ENCODE measurements at regions not wholly inside any gene's neighbourhood (a gene's known extent, or its start where the extent isn't known, plus 50 kb on each side); places are given as distances from the start of the nearest gene placed in this dataset.

DNA sequence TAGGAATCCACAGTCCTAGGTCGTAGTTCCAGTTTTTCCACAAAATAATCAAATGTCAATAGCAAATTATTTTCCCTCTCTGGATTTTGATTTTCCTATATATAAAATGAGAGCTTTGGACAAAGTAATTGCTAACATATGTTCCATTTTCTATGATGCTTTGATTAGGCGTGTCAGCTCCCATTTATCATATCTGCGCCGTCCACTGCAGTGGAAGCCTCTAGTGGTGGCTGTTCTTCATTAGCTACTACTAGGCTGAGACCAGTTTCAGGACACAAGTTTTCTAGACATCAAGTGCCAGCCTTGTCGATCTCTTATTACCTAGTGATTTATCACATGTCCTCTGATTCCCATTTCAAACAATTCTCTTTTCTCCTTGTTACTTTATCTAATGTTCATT, 271.5 kb downstream of the TUSC7 start:
- H3K27ac ChIP-seq (ENCODE audit: low read depth in 1 of 2, low read length in 1 of 2), result no peak overlapping the region
- H3K4me3 ChIP-seq, result no peak overlapping the region
- 81 to 89% methylated on average over 5 of the region's 5 CpGs for WGBS, 2 donors
- H3K27me3 ChIP-seq (ENCODE audit: control insufficient read depth in 3 of 3, insufficient read depth in 3 of 3, low read length in 2 of 3), result no peaks in the 10 kb centered on the region
- H3K9me3 ChIP-seq (ENCODE audit: control insufficient read depth in 4 of 4, insufficient read depth in 3 of 4, low read length in 3 of 4), result no peaks in the 10 kb centered on the region
- TF ChIP-seq, protein P1, sequence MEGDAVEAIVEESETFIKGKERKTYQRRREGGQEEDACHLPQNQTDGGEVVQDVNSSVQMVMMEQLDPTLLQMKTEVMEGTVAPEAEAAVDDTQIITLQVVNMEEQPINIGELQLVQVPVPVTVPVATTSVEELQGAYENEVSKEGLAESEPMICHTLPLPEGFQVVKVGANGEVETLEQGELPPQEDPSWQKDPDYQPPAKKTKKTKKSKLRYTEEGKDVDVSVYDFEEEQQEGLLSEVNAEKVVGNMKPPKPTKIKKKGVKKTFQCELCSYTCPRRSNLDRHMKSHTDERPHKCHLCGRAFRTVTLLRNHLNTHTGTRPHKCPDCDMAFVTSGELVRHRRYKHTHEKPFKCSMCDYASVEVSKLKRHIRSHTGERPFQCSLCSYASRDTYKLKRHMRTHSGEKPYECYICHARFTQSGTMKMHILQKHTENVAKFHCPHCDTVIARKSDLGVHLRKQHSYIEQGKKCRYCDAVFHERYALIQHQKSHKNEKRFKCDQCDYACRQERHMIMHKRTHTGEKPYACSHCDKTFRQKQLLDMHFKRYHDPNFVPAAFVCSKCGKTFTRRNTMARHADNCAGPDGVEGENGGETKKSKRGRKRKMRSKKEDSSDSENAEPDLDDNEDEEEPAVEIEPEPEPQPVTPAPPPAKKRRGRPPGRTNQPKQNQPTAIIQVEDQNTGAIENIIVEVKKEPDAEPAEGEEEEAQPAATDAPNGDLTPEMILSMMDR (IDR thresholded peaks at IDR 0.05; ENCODE audit: control extremely low read depth, extremely low read depth), result no peak
- H3K9ac ChIP-seq (ENCODE audit: insufficient read depth in 1 of 2, low read length in 2 of 2), result no peak overlapping the region
- peaks cover 0 to 5% (median 0%) of the 10 kb centered on the region in 5 donors for H3K4me1 ChIP-seq (ENCODE audit: control insufficient read depth in 5 of 5, insufficient read depth in 5 of 5, low read length in 5 of 5)
- no peaks in the 10 kb centered on the region for H3K36me3 ChIP-seq (ENCODE audit: control insufficient read depth in 4 of 4, insufficient read depth in 4 of 4, low read length in 4 of 4)
- DNase-seq (no peak), ATAC-seq (ENCODE audit: insufficient read depth, low FRiP score) (no peak)

- H3K4me3 ChIP-seq, result no peak overlapping the region
- H3K27me3 ChIP-seq (ENCODE audit: control insufficient read depth in 3 of 3, insufficient read depth in 3 of 3, low read length in 2 of 3), result no peaks in the 10 kb centered on the region
- peaks cover 0 to 5% (median 0%) of the 10 kb centered on the region in 5 donors for H3K4me1 ChIP-seq (ENCODE audit: control insufficient read depth in 5 of 5, insufficient read depth in 5 of 5, low read length in 5 of 5)
- no peaks in the 10 kb centered on the region for H3K36me3 ChIP-seq (ENCODE audit: control insufficient read depth in 4 of 4, insufficient read depth in 4 of 4, low read length in 4 of 4)
- DNase-seq, result peak in 2 of 3 donors; percentile 38 to 47
- no peak for ATAC-seq (ENCODE audit: insufficient read depth, low FRiP score)
- TF ChIP-seq, protein P1 (IDR thresholded peaks at IDR 0.05; ENCODE audit: control extremely low read depth, extremely low read depth), result no peak
- no peaks in the 10 kb centered on the region for H3K9me3 ChIP-seq (ENCODE audit: control insufficient read depth in 4 of 4, insufficient read depth in 3 of 4, low read length in 3 of 4)
- H3K27ac ChIP-seq (ENCODE audit: low read depth in 1 of 2, low read length in 1 of 2), result no peak overlapping the region
- H3K9ac ChIP-seq (ENCODE audit: insufficient read depth in 1 of 2, low read length in 2 of 2), result no peak overlapping the region
These were observed 274.7 kb downstream of the TUSC7 start for GRCh38 chr3:116984301-116984700.

- no peaks in the 10 kb centered on the region for H3K27me3 ChIP-seq (ENCODE audit: control insufficient read depth in 3 of 3, insufficient read depth in 3 of 3, low read length in 2 of 3)
- no peaks in the 10 kb centered on the region for H3K36me3 ChIP-seq (ENCODE audit: control insufficient read depth in 4 of 4, insufficient read depth in 4 of 4, low read length in 4 of 4)
- peaks cover 0 to 15% (median 0%) of the 10 kb centered on the region in 5 donors for H3K4me1 ChIP-seq (ENCODE audit: control insufficient read depth in 5 of 5, insufficient read depth in 5 of 5, low read length in 5 of 5)
- no peak overlapping the region for H3K4me3 ChIP-seq
- DNase-seq, result peak; percentile 47 to 81 (median 80)
- WGBS, 2 donors, result 65 to 68% methylated on average over 3 of the region's 3 CpGs
- TF ChIP-seq, protein P1 (IDR thresholded peaks at IDR 0.05; ENCODE audit: control extremely low read depth, extremely low read depth), result no peak
- no peak overlapping the region for H3K9ac ChIP-seq (ENCODE audit: insufficient read depth in 1 of 2, low read length in 2 of 2)
- no peak overlapping the region for H3K27ac ChIP-seq (ENCODE audit: low read depth in 1 of 2, low read length in 1 of 2)
- ATAC-seq (ENCODE audit: insufficient read depth, low FRiP score), result no peak
- H3K9me3 ChIP-seq (ENCODE audit: control insufficient read depth in 4 of 4, insufficient read depth in 3 of 4, low read length in 3 of 4), result no peaks in the 10 kb centered on the region
These were observed 284.8 kb downstream of the TUSC7 start for GRCh38 chr3:116994351-116994879.

GRCh38 chr3:117003501-117003900, 293.9 kb downstream of the TUSC7 start:
- Histone ChIP-seq H3K36me3 (ENCODE audit: control insufficient read depth in 4 of 4, insufficient read depth in 4 of 4, low read length in 4 of 4) (no peaks in the 10 kb centered on the region), H3K9ac (ENCODE audit: insufficient read depth in 1 of 2, low read length in 2 of 2) (no peak overlapping the region), H3K4me3 (no peak overlapping the region), H3K27me3 (ENCODE audit: control insufficient read depth in 3 of 3, insufficient read depth in 3 of 3, low read length in 2 of 3) (no peaks in the 10 kb centered on the region), H3K27ac (ENCODE audit: low read depth in 1 of 2, low read length in 1 of 2) (no peak overlapping the region), H3K9me3 (ENCODE audit: control insufficient read depth in 4 of 4, insufficient read depth in 3 of 4, low read length in 3 of 4) (no peaks in the 10 kb centered on the region), H3K4me1 (ENCODE audit: control insufficient read depth in 5 of 5, insufficient read depth in 5 of 5, low read length in 5 of 5) (peaks cover 0 to 6% (median under 1%) of the 10 kb centered on the region in 5 donors)
- TF ChIP-seq, protein P1 (IDR thresholded peaks at IDR 0.05; ENCODE audit: control extremely low read depth, extremely low read depth), result no peak
- no peak for ATAC-seq (ENCODE audit: insufficient read depth, low FRiP score)
- peak in 2 of 3 donors; percentile 50 to 55 for DNase-seq
